A673 (cell line): ENCODE measurements at regions not wholly inside any gene's neighbourhood (a gene's known extent, or its start where the extent isn't known, plus 50 kb on each side); places are given as distances from the start of the nearest gene placed in this dataset.

ENCODE experiments used
- EZH2 ChIP-seq: fragments of 200-600 bp; sonication (generic); IDR thresholded peaks from 2 replicates; pipeline ENCODE4 v1.6.1; 2017; ENCODE audit warnings: borderline replicate concordance, low read depth, mild to moderate bottlenecking, mixed read lengths, antibody characterized with exemption, low read length; ENCODE audit not compliant: poor library complexity, severe bottlenecking
- TF ChIP-seq, protein P1 (sequence below): fragments of 300-800, 200-600 bp; sonication (generic); conservative IDR thresholded peaks from 2 replicates; pipeline ENCODE4 v1.5.1; 2017; ENCODE audit warnings: low read depth, mild to moderate bottlenecking, antibody characterized with exemption, low read length, moderate library complexity, mixed read lengths

DNA sequence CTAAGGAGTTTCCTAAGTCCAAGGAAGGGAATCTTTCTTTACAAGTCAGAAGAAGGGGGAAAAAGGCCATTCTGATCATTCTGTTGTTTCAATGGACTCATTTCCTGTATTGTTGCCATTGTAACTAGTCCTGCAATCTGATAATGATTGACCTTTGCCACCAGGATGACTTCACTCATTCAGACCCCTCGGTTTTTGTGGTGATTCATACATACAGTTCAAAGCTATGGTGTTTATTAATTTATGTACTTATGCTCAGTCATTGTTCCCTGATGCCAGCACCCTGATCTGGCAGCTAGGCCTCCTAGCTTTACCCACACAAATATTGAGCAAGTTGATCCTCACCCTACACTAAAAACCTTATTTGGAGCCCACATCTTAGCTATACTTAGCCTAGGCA is 57.6 kb upstream of the ZNF519 start:
- TF ChIP-seq, protein P1, sequence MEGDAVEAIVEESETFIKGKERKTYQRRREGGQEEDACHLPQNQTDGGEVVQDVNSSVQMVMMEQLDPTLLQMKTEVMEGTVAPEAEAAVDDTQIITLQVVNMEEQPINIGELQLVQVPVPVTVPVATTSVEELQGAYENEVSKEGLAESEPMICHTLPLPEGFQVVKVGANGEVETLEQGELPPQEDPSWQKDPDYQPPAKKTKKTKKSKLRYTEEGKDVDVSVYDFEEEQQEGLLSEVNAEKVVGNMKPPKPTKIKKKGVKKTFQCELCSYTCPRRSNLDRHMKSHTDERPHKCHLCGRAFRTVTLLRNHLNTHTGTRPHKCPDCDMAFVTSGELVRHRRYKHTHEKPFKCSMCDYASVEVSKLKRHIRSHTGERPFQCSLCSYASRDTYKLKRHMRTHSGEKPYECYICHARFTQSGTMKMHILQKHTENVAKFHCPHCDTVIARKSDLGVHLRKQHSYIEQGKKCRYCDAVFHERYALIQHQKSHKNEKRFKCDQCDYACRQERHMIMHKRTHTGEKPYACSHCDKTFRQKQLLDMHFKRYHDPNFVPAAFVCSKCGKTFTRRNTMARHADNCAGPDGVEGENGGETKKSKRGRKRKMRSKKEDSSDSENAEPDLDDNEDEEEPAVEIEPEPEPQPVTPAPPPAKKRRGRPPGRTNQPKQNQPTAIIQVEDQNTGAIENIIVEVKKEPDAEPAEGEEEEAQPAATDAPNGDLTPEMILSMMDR, result no peak
- no peak for TF ChIP-seq EZH2
